ENCODE measurements at regions not wholly inside any gene's neighbourhood (a gene's known extent, or its start where the extent isn't known, plus 50 kb on each side); places are given as distances from the start of the nearest gene placed in this dataset.

- 47 to 48% methylated on average over 15 of the region's 15 CpGs for whole genome bisulfite sequencing, 2 experiments
- no peaks in the 10 kb centered on the region for H3K27me3 ChIP-seq (ENCODE audit: control insufficient read depth, insufficient read depth, low read length, poor library complexity, severe bottlenecking)
- H3K4me3 ChIP-seq (ENCODE audit: insufficient read depth, low read depth, low read length): no peak overlapping the region
- H3K36me3 ChIP-seq (ENCODE audit: control insufficient read depth, insufficient read depth, low read length): no peaks in the 10 kb centered on the region
- peak overlapping the region; percentile 93 for H3K27ac ChIP-seq (ENCODE audit: insufficient read depth, low read depth, low read length, poor library complexity, severe bottlenecking)
- H3K4me1 ChIP-seq (ENCODE audit: control insufficient read depth, insufficient read depth, low read length): peaks cover 14% of the 10 kb centered on the region
- no peaks in the 10 kb centered on the region for H3K9me3 ChIP-seq (ENCODE audit: control insufficient read depth, low read length)
Observed at GRCh38 chr21:16279731-16280581, 550.2 kb downstream of the USP25 start.

GRCh38 chr21:16280686-16281091 is 550.9 kb downstream of the USP25 start:
- H3K27me3 ChIP-seq (ENCODE audit: control insufficient read depth, insufficient read depth, low read length, poor library complexity, severe bottlenecking): no peaks in the 10 kb centered on the region
- H3K4me3 ChIP-seq (ENCODE audit: insufficient read depth, low read depth, low read length): no peak overlapping the region
- H3K9me3 ChIP-seq (ENCODE audit: control insufficient read depth, low read length): no peaks in the 10 kb centered on the region
- H3K4me1 ChIP-seq (ENCODE audit: control insufficient read depth, insufficient read depth, low read length): peaks cover 14% of the 10 kb centered on the region
- H3K27ac ChIP-seq (ENCODE audit: insufficient read depth, low read depth, low read length, poor library complexity, severe bottlenecking): peak overlapping the region; percentile 93
- WGBS, 2 experiments: 86 to 87% methylated on average over 1 to 2 of the region's 2 CpGs
- no peaks in the 10 kb centered on the region for H3K36me3 ChIP-seq (ENCODE audit: control insufficient read depth, insufficient read depth, low read length)

DNA sequence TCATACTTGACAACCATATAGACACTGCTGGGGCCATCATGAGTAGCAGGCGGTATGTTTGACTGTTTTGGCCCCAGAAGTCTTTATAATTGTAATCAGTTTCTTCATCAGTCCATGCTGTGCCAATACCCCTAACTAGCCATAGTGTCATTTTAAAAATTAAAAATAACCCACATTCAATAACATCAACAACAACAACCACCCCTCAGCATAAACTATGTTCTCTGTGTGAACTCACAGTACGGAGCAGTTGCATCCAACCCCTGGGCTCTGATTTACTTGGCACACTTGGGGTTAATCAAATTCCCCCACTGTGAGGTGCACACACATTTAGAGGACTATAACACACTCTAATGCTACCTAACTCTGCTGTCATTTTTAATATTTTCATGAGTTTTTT is 553.7 kb downstream of the USP25 start:
- 90 to 96% methylated on average over 2 of the region's 2 CpGs for WGBS, 2 experiments
- Histone ChIP-seq H3K27me3 (ENCODE audit: control insufficient read depth, insufficient read depth, low read length, poor library complexity, severe bottlenecking) (no peaks in the 10 kb centered on the region), H3K4me1 (ENCODE audit: control insufficient read depth, insufficient read depth, low read length) (peaks cover 14% of the 10 kb centered on the region), H3K27ac (ENCODE audit: insufficient read depth, low read depth, low read length, poor library complexity, severe bottlenecking) (no peak overlapping the region), H3K9me3 (ENCODE audit: control insufficient read depth, low read length) (no peaks in the 10 kb centered on the region), H3K4me3 (ENCODE audit: insufficient read depth, low read depth, low read length) (no peak overlapping the region), H3K36me3 (ENCODE audit: control insufficient read depth, insufficient read depth, low read length) (no peaks in the 10 kb centered on the region)

GRCh38 chr21:16285605-16286126 is 555.9 kb downstream of the USP25 start:
- no peak overlapping the region for H3K4me3 ChIP-seq (ENCODE audit: insufficient read depth, low read depth, low read length)
- H3K27me3 ChIP-seq (ENCODE audit: control insufficient read depth, insufficient read depth, low read length, poor library complexity, severe bottlenecking): no peaks in the 10 kb centered on the region
- peaks cover 3% of the 10 kb centered on the region for H3K4me1 ChIP-seq (ENCODE audit: control insufficient read depth, insufficient read depth, low read length)
- no peak overlapping the region for H3K27ac ChIP-seq (ENCODE audit: insufficient read depth, low read depth, low read length, poor library complexity, severe bottlenecking)
- no peaks in the 10 kb centered on the region for H3K9me3 ChIP-seq (ENCODE audit: control insufficient read depth, low read length)
- H3K36me3 ChIP-seq (ENCODE audit: control insufficient read depth, insufficient read depth, low read length): no peaks in the 10 kb centered on the region
- WGBS, 2 experiments: 70 to 83% methylated on average over 5 of the region's 5 CpGs

DNA sequence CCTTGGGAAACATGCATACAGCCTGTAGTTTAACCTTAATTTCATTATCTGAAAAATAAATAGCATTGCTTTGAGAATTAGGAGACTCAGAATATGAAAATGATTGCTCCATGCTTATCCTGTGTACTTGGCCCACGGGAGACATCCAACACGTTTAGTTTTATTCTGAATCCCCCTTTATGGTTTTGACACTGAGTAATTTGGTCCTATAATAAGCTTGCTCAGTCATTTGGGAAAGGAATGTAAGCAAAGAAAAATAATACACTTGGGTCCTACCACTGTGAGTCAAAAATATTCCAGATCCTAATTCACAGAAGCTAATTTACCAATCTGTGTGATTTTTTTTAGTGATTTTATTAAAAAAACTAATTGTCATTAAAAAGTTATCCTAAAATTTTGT is 557.3 kb downstream of the USP25 start:
- 97 to 98% methylated on average over 2 of the region's 2 CpGs for WGBS, 2 experiments
- no peaks in the 10 kb centered on the region for H3K27me3 ChIP-seq (ENCODE audit: control insufficient read depth, insufficient read depth, low read length, poor library complexity, severe bottlenecking)
- no peaks in the 10 kb centered on the region for H3K4me1 ChIP-seq (ENCODE audit: control insufficient read depth, insufficient read depth, low read length)
- H3K27ac ChIP-seq (ENCODE audit: insufficient read depth, low read depth, low read length, poor library complexity, severe bottlenecking): no peak overlapping the region
- H3K36me3 ChIP-seq (ENCODE audit: control insufficient read depth, insufficient read depth, low read length): no peaks in the 10 kb centered on the region
- no peaks in the 10 kb centered on the region for H3K9me3 ChIP-seq (ENCODE audit: control insufficient read depth, low read length)
- no peak overlapping the region for H3K4me3 ChIP-seq (ENCODE audit: insufficient read depth, low read depth, low read length)

GRCh38 chr21:16291296-16291695 is 561.5 kb downstream of the USP25 start:
- Histone ChIP-seq H3K27me3 (ENCODE audit: control insufficient read depth, insufficient read depth, low read length, poor library complexity, severe bottlenecking) (no peaks in the 10 kb centered on the region), H3K4me3 (ENCODE audit: insufficient read depth, low read depth, low read length) (no peak overlapping the region), H3K4me1 (ENCODE audit: control insufficient read depth, insufficient read depth, low read length) (no peaks in the 10 kb centered on the region), H3K27ac (ENCODE audit: insufficient read depth, low read depth, low read length, poor library complexity, severe bottlenecking) (no peak overlapping the region), H3K9me3 (ENCODE audit: control insufficient read depth, low read length) (no peaks in the 10 kb centered on the region), H3K36me3 (ENCODE audit: control insufficient read depth, insufficient read depth, low read length) (no peaks in the 10 kb centered on the region)
- WGBS, 2 experiments: 94 to 98% methylated on average over 6 of the region's 7 CpGs

- H3K27ac ChIP-seq (ENCODE audit: insufficient read depth, low read depth, low read length, poor library complexity, severe bottlenecking): no peak overlapping the region
- WGBS, 2 experiments: 92 to 97% methylated on average over 4 to 5 of the region's 5 CpGs
- no peaks in the 10 kb centered on the region for H3K36me3 ChIP-seq (ENCODE audit: control insufficient read depth, insufficient read depth, low read length)
- H3K4me3 ChIP-seq (ENCODE audit: insufficient read depth, low read depth, low read length): no peak overlapping the region
- no peaks in the 10 kb centered on the region for H3K9me3 ChIP-seq (ENCODE audit: control insufficient read depth, low read length)
- H3K4me1 ChIP-seq (ENCODE audit: control insufficient read depth, insufficient read depth, low read length): no peaks in the 10 kb centered on the region
- no peaks in the 10 kb centered on the region for H3K27me3 ChIP-seq (ENCODE audit: control insufficient read depth, insufficient read depth, low read length, poor library complexity, severe bottlenecking)
Observed at GRCh38 chr21:16294128-16294527, 564.3 kb downstream of the USP25 start.

GRCh38 chr21:16302851-16303282 is 573.1 kb downstream of the USP25 start:
- H3K27me3 ChIP-seq (ENCODE audit: control insufficient read depth, insufficient read depth, low read length, poor library complexity, severe bottlenecking): no peaks in the 10 kb centered on the region
- H3K4me1 ChIP-seq (ENCODE audit: control insufficient read depth, insufficient read depth, low read length): peaks cover 12% of the 10 kb centered on the region
- no peaks in the 10 kb centered on the region for H3K9me3 ChIP-seq (ENCODE audit: control insufficient read depth, low read length)
- no peaks in the 10 kb centered on the region for H3K36me3 ChIP-seq (ENCODE audit: control insufficient read depth, insufficient read depth, low read length)
- no peak overlapping the region for H3K27ac ChIP-seq (ENCODE audit: insufficient read depth, low read depth, low read length, poor library complexity, severe bottlenecking)
- no peak overlapping the region for H3K4me3 ChIP-seq (ENCODE audit: insufficient read depth, low read depth, low read length)
- 91 to 94% methylated on average over 4 of the region's 4 CpGs for WGBS, 2 experiments

- H3K36me3 ChIP-seq (ENCODE audit: control insufficient read depth, insufficient read depth, low read length): no peaks in the 10 kb centered on the region
- no peak overlapping the region for H3K4me3 ChIP-seq (ENCODE audit: insufficient read depth, low read depth, low read length)
- H3K4me1 ChIP-seq (ENCODE audit: control insufficient read depth, insufficient read depth, low read length): peaks cover 12% of the 10 kb centered on the region
- H3K9me3 ChIP-seq (ENCODE audit: control insufficient read depth, low read length): no peaks in the 10 kb centered on the region
- no peak overlapping the region for H3K27ac ChIP-seq (ENCODE audit: insufficient read depth, low read depth, low read length, poor library complexity, severe bottlenecking)
- H3K27me3 ChIP-seq (ENCODE audit: control insufficient read depth, insufficient read depth, low read length, poor library complexity, severe bottlenecking): no peaks in the 10 kb centered on the region
- 93 to 97% methylated on average over 5 to 6 of the region's 6 CpGs for WGBS, 2 experiments
Observed at GRCh38 chr21:16304174-16305095, 574.7 kb downstream of the USP25 start.

- Histone ChIP-seq H3K27ac (ENCODE audit: insufficient read depth, low read depth, low read length, poor library complexity, severe bottlenecking) (peak overlapping the region; percentile 44), H3K36me3 (ENCODE audit: control insufficient read depth, insufficient read depth, low read length) (no peaks in the 10 kb centered on the region), H3K9me3 (ENCODE audit: control insufficient read depth, low read length) (no peaks in the 10 kb centered on the region), H3K27me3 (ENCODE audit: control insufficient read depth, insufficient read depth, low read length, poor library complexity, severe bottlenecking) (no peaks in the 10 kb centered on the region), H3K4me1 (ENCODE audit: control insufficient read depth, insufficient read depth, low read length) (peaks cover 12% of the 10 kb centered on the region), H3K4me3 (ENCODE audit: insufficient read depth, low read depth, low read length) (no peak overlapping the region)
- 35 to 45% methylated on average over 6 of the region's 6 CpGs for WGBS, 2 experiments
Observed at GRCh38 chr21:16305686-16306085, 575.9 kb downstream of the USP25 start.

Measured in ectodermal cell (in vitro differentiated cells).